HEK293 (cell line): ENCODE measurements at regions not wholly inside any gene's neighbourhood (a gene's known extent, or its start where the extent isn't known, plus 50 kb on each side); places are given as distances from the start of the nearest gene placed in this dataset.

Experiments
- CTCF ChIA-PET: fragments of 350-600 bp; formaldehyde crosslinking; extraction: SDS; loops from one replicate; lab custom pipeline; 2021; ENCODE audit warnings: antibody characterized with exemption; lab: Yijun Ruan, JAX
- POLR2A ChIA-PET: fragments of 300-600 bp; formaldehyde crosslinking; extraction: SDS; loops from one replicate; lab custom pipeline; 2020; ENCODE audit warnings: antibody characterized with exemption, inconsistent platforms; lab: Yijun Ruan, JAX
- H3K27ac ChIP-seq: fragments of 200-500 bp; sonication (Bioruptor generic); 2 replicates; pipeline ENCODE4 v1.5.1; 2014; ENCODE audit warnings: low read depth, low read length, control low read depth, inconsistent platforms; ENCODE audit errors: extremely low read depth
- H3K36me3 ChIP-seq, 2 experiments: fragments of 200-500 bp in 1 of 2; sonication (Bioruptor generic) in 1 of 2; 1 replicate in 1 of 2; 2 replicates in 1 of 2; pipeline ENCODE4 v1.5.1; 2014 to 2017; ENCODE audit warnings: inconsistent platforms in 2 of 2, low read length in 2 of 2; ENCODE audit not compliant: control insufficient read depth in 2 of 2, insufficient read depth in 1 of 2
- H3K4me1 ChIP-seq: fragments of 200-500 bp; sonication (Bioruptor generic); 2 replicates; pipeline ENCODE4 v1.5.1; 2014; ENCODE audit warnings: mild to moderate bottlenecking, low read length, inconsistent platforms; ENCODE audit not compliant: control insufficient read depth, insufficient read depth
- H3K4me3 ChIP-seq: 2 replicates; pipeline ENCODE4 v1.5.1; 2011; ENCODE audit warnings: low read depth, mild to moderate bottlenecking, control low read depth, low read length, moderate library complexity
- H3K9me3 ChIP-seq: fragments of 200-500 bp; sonication (Bioruptor generic); 2 replicates; pipeline ENCODE4 v1.5.1; 2014; ENCODE audit warnings: low read depth, low read length, inconsistent platforms; ENCODE audit not compliant: control insufficient read depth, insufficient read depth
- AEBP2 ChIP-seq: fragments of 450-650 bp; formaldehyde crosslinking; IDR thresholded peaks from 2 replicates; pipeline ENCODE4 v1.5.1; 2016; ENCODE audit warnings: missing biosample characterization, missing genetic modification characterization, borderline replicate concordance
- FEZF1 ChIP-seq: fragments of 450-650 bp; formaldehyde crosslinking; IDR thresholded peaks from 2 replicates; pipeline ENCODE4 v1.5.1; 2016; ENCODE audit warnings: missing biosample characterization, missing genetic modification characterization
- GLI4 ChIP-seq: fragments of 450-650 bp; formaldehyde crosslinking; IDR thresholded peaks from 2 replicates; pipeline ENCODE4 v1.5.1; 2016; ENCODE audit warnings: missing biosample characterization, missing genetic modification characterization
- HOXD13 ChIP-seq: sonication (generic); formaldehyde crosslinking; IDR thresholded peaks from 2 replicates; pipeline ENCODE4 v1.8.0; 2022; ENCODE audit warnings: missing genetic modification reagents, borderline replicate concordance
- KLF1 ChIP-seq: fragments of 450-650 bp; formaldehyde crosslinking; IDR thresholded peaks from 2 replicates; pipeline ENCODE4 v1.5.1; 2016; ENCODE audit warnings: missing biosample characterization, missing genetic modification characterization
- KLF10 ChIP-seq: fragments of 450-650 bp; IDR thresholded peaks from 2 replicates; pipeline ENCODE4 v1.5.1; 2018; ENCODE audit warnings: missing biosample characterization, mild to moderate bottlenecking, missing genetic modification characterization
- SALL2 ChIP-seq: fragments of 450-650 bp; formaldehyde crosslinking; IDR thresholded peaks from 2 replicates; pipeline ENCODE4 v1.5.0; 2017; ENCODE audit warnings: missing biosample characterization, mild to moderate bottlenecking, missing genetic modification characterization, borderline replicate concordance
- ZBTB17 ChIP-seq: fragments of 450-650 bp; formaldehyde crosslinking; IDR thresholded peaks from 2 replicates; pipeline ENCODE4 v1.5.1; 2016; ENCODE audit warnings: missing biosample characterization, missing genetic modification characterization
- ZFP69B ChIP-seq: fragments of 450-650 bp; formaldehyde crosslinking; IDR thresholded peaks from 2 replicates; pipeline ENCODE4 v1.5.1; 2016; ENCODE audit warnings: missing biosample characterization, missing genetic modification characterization
- ZNF132 ChIP-seq: fragments of 450-650 bp; formaldehyde crosslinking; IDR thresholded peaks from 2 replicates; pipeline ENCODE4 v1.5.1; 2017; ENCODE audit warnings: missing biosample characterization, missing genetic modification characterization, borderline replicate concordance
- ZNF214 ChIP-seq: fragments of 450-650 bp; formaldehyde crosslinking; IDR thresholded peaks from 2 replicates; pipeline ENCODE4 v1.5.1; 2017; ENCODE audit warnings: missing biosample characterization, mild to moderate bottlenecking, missing genetic modification characterization, borderline replicate concordance
- ZNF280D ChIP-seq: fragments of 450-650 bp; formaldehyde crosslinking; IDR thresholded peaks from 2 replicates; pipeline ENCODE4 v1.5.1; 2016; ENCODE audit warnings: missing biosample characterization, missing genetic modification characterization
- ZNF529 ChIP-seq: fragments of 450-650 bp; formaldehyde crosslinking; IDR thresholded peaks from 2 replicates; pipeline ENCODE4 v1.5.1; 2017; ENCODE audit warnings: missing genetic modification characterization, missing biosample characterization; ENCODE audit not compliant: insufficient replicate concordance
- ZNF585B ChIP-seq: fragments of 450-650 bp; formaldehyde crosslinking; IDR thresholded peaks from 2 replicates; pipeline ENCODE4 v1.5.1; 2016; ENCODE audit warnings: missing biosample characterization, missing genetic modification characterization
- ZNF623 ChIP-seq: fragments of 450-650 bp; formaldehyde crosslinking; IDR thresholded peaks from 2 replicates; pipeline ENCODE4 v1.5.1; 2016; ENCODE audit warnings: missing biosample characterization, missing genetic modification characterization
- ZNF654 ChIP-seq: fragments of 450-650 bp; formaldehyde crosslinking; IDR thresholded peaks from 2 replicates; pipeline ENCODE4 v1.5.1; 2016; ENCODE audit warnings: low read depth, missing biosample characterization, missing genetic modification characterization
- ZNF791 ChIP-seq: fragments of 450-650 bp; formaldehyde crosslinking; IDR thresholded peaks from 2 replicates; pipeline ENCODE4 v1.5.1; 2016; ENCODE audit warnings: missing biosample characterization, missing genetic modification characterization
- ZXDB ChIP-seq: fragments of 450-650 bp; formaldehyde crosslinking; IDR thresholded peaks from 2 replicates; pipeline ENCODE4 v1.5.1; 2016; ENCODE audit warnings: missing biosample characterization, missing genetic modification characterization
- TF ChIP-seq, protein P1 (sequence below): fragments of 450-650 bp; formaldehyde crosslinking; IDR thresholded peaks from 2 replicates; pipeline ENCODE4 v1.5.1; 2016; ENCODE audit warnings: missing biosample characterization, missing genetic modification characterization, low read depth
- TF ChIP-seq, protein P2 (sequence below): fragments of 450-650 bp; formaldehyde crosslinking; IDR thresholded peaks from 2 replicates; pipeline ENCODE4 v1.5.1; 2017; ENCODE audit warnings: missing biosample characterization, missing genetic modification characterization

DNA sequence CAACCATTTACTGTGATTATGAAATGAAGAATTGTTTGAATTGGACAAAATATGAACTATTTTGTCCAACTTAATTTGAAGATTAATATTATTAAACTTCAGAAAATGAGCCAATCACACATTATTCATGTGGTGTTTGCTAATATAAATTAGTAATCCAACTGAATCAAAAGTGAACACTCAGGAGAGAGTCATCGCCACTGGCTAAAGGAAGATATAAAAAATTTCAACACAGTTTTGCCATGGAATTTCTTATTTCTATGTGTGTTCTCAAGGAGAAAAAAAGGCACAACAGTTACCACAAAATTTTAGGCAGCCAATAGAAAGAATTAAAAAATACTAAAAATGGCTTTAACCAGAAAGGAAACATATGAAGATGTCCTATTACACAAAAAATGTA lies 2683.8 kb downstream of the PCDH9 start:
- Histone ChIP-seq H3K36me3 (no peaks in the 10 kb centered on the region), H3K4me3 (no peak overlapping the region), H3K9me3 (no peaks in the 10 kb centered on the region), H3K27ac (no peak overlapping the region), H3K4me1 (no peaks in the 10 kb centered on the region)
- POLR2A ChIA-PET, result no interaction called here
- no peak for TF ChIP-seq KLF1
- no peak for TF ChIP-seq ZBTB17 (tag by site-specific recombination)
- no peak for TF ChIP-seq ZNF214 (tag by site-specific recombination)
- no peak for TF ChIP-seq AEBP2 (tag by site-specific recombination)
- CTCF ChIA-PET, result no interaction called here

- Histone ChIP-seq H3K4me1 (no peaks in the 10 kb centered on the region), H3K4me3 (no peak overlapping the region), H3K27ac (no peak overlapping the region), H3K36me3 (no peaks in the 10 kb centered on the region), H3K9me3 (no peaks in the 10 kb centered on the region)
- TF ChIP-seq ZNF791 (tag by site-specific recombination), result no peak
- no peak for TF ChIP-seq SALL2 (tag by site-specific recombination)
- no peak for TF ChIP-seq ZFP69B (tag by site-specific recombination)
- TF ChIP-seq FEZF1, result no peak
- TF ChIP-seq ZNF280D (tag by site-specific recombination), result no peak
- TF ChIP-seq GLI4 (tag by site-specific recombination), result no peak
- TF ChIP-seq ZNF623 (tag by site-specific recombination), result no peak
- ChIA-PET POLR2A (no interaction called here), CTCF (no interaction called here)
Measured at GRCh38 chr13:64540976-64541375, 2689.2 kb downstream of the PCDH9 start.

GRCh38 chr13:64540468-64540867 lies 2689.7 kb downstream of the PCDH9 start:
- TF ChIP-seq KLF10 (tag by site-specific recombination) (no peak), ZXDB (no peak), ZNF132 (no peak), ZNF654 (tag by site-specific recombination) (no peak), HOXD13 (CRISPR knock-in tag) (no peak), AEBP2 (tag by site-specific recombination) (no peak), ZNF529 (tag by site-specific recombination) (no peak), ZNF585B (tag by site-specific recombination) (no peak), GLI4 (tag by site-specific recombination) (no peak)
- TF ChIP-seq, protein P1, sequence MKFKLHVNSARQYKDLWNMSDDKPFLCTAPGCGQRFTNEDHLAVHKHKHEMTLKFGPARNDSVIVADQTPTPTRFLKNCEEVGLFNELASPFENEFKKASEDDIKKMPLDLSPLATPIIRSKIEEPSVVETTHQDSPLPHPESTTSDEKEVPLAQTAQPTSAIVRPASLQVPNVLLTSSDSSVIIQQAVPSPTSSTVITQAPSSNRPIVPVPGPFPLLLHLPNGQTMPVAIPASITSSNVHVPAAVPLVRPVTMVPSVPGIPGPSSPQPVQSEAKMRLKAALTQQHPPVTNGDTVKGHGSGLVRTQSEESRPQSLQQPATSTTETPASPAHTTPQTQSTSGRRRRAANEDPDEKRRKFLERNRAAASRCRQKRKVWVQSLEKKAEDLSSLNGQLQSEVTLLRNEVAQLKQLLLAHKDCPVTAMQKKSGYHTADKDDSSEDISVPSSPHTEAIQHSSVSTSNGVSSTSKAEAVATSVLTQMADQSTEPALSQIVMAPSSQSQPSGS (tag by site-specific recombination), result no peak
- TF ChIP-seq, protein P2, sequence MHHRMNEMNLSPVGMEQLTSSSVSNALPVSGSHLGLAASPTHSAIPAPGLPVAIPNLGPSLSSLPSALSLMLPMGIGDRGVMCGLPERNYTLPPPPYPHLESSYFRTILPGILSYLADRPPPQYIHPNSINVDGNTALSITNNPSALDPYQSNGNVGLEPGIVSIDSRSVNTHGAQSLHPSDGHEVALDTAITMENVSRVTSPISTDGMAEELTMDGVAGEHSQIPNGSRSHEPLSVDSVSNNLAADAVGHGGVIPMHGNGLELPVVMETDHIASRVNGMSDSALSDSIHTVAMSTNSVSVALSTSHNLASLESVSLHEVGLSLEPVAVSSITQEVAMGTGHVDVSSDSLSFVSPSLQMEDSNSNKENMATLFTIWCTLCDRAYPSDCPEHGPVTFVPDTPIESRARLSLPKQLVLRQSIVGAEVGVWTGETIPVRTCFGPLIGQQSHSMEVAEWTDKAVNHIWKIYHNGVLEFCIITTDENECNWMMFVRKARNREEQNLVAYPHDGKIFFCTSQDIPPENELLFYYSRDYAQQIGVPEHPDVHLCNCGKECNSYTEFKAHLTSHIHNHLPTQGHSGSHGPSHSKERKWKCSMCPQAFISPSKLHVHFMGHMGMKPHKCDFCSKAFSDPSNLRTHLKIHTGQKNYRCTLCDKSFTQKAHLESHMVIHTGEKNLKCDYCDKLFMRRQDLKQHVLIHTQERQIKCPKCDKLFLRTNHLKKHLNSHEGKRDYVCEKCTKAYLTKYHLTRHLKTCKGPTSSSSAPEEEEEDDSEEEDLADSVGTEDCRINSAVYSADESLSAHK (tag by site-specific recombination), result no peak
- ChIA-PET CTCF (no interaction called here), POLR2A (no interaction called here)
- H3K27ac ChIP-seq, result no peak overlapping the region
- no peaks in the 10 kb centered on the region for H3K36me3 ChIP-seq
- no peaks in the 10 kb centered on the region for H3K4me1 ChIP-seq
- H3K4me3 ChIP-seq, result no peak overlapping the region
- H3K9me3 ChIP-seq, result no peaks in the 10 kb centered on the region
